Hepatocyte (in vitro differentiated cells): ENCODE measurements at regions not wholly inside any gene's neighbourhood (a gene's known extent, or its start where the extent isn't known, plus 50 kb on each side); places are given as distances from the start of the nearest gene placed in this dataset.

Experiments
- DNase-seq: peaks from one replicate; pipeline ENCODE4 v3.0.0-alpha.2; 2016; ENCODE audit warnings: low spot score
- H2AFZ ChIP-seq: fragments of 200-600 bp; sonication (generic); 2 replicates; pipeline ENCODE4 v1.6.0; 2016; ENCODE audit warnings: antibody characterized with exemption, mild to moderate bottlenecking
- H3K27ac ChIP-seq: fragments of 200-600 bp; sonication (generic); 2 replicates; pipeline ENCODE4 v1.5.1; 2016; ENCODE audit warnings: mild to moderate bottlenecking
- H3K27me3 ChIP-seq: fragments of 200-600 bp; sonication (generic); 2 replicates; pipeline ENCODE4 v1.6.1; 2016
- H3K36me3 ChIP-seq: fragments of 200-600 bp; sonication (generic); replicated peaks from 2 replicates; pipeline ENCODE4 v1.5.1; 2016; ENCODE audit warnings: low read depth; ENCODE audit not compliant: insufficient read depth
- H3K4me1 ChIP-seq: fragments of 200-600 bp; sonication (generic); 2 replicates; pipeline ENCODE4 v1.5.1; 2016; ENCODE audit warnings: mild to moderate bottlenecking, moderate library complexity; ENCODE audit not compliant: insufficient read depth
- H3K4me2 ChIP-seq: fragments of 200-600 bp; sonication (generic); 2 replicates; pipeline ENCODE4 v1.6.0; 2016
- H3K4me3 ChIP-seq: fragments of 200-600 bp; sonication (generic); 2 replicates; pipeline ENCODE4 v1.5.1; 2016; ENCODE audit warnings: mild to moderate bottlenecking
- H3K79me2 ChIP-seq: fragments of 200-600 bp; sonication (generic); 2 replicates; pipeline ENCODE4 v1.6.0; 2017; ENCODE audit warnings: mild to moderate bottlenecking
- H3K9me2 ChIP-seq: fragments of 200-600 bp; sonication (generic); replicated peaks from 2 replicates; pipeline ENCODE4 v1.6.0; 2017; ENCODE audit warnings: mild to moderate bottlenecking; ENCODE audit not compliant: insufficient read depth
- H3K9me3 ChIP-seq: fragments of 200-600 bp; sonication (generic); 2 replicates; pipeline ENCODE4 v1.5.1; 2016; ENCODE audit warnings: low read depth, mild to moderate bottlenecking
- H4K20me1 ChIP-seq: fragments of 200-600 bp; sonication (generic); 2 replicates; pipeline ENCODE4 v1.6.0; 2016; ENCODE audit warnings: mild to moderate bottlenecking; ENCODE audit not compliant: insufficient read depth, poor library complexity, severe bottlenecking
- CTCF ChIP-seq: fragments of 200-600 bp; sonication (generic); IDR thresholded peaks from 2 replicates; pipeline ENCODE4 v1.5.1; 2016; ENCODE audit warnings: antibody characterized with exemption, mild to moderate bottlenecking; ENCODE audit not compliant: poor library complexity
- EZH2 ChIP-seq: fragments of 200-600 bp; sonication (generic); IDR thresholded peaks from 2 replicates; pipeline ENCODE4 v1.6.1; 2016; ENCODE audit warnings: antibody characterized with exemption, mild to moderate bottlenecking, borderline replicate concordance
- EZH2phosphoT487 ChIP-seq: fragments of 200-600 bp; sonication (generic); IDR thresholded peaks from one replicate; pipeline ENCODE4 v1.6.1; 2018; ENCODE audit warnings: antibody characterized with exemption, mild to moderate bottlenecking, low read depth, moderate library complexity; ENCODE audit not compliant: unreplicated experiment, severe bottlenecking
- WGBS: methylation state at CpG from one replicate; pipeline ENCODE4 v1.1.6; 2016; ENCODE audit warnings: low lambda C conversion rate; ENCODE audit errors: missing lambda C conversion rate; 5-methylcytosine and 5-hydroxymethylcytosine counted together

- H3K36me3 ChIP-seq = no peaks in the 10 kb centered on the region
- H3K9me2 ChIP-seq = no peaks in the 10 kb centered on the region
- no peak for TF ChIP-seq EZH2phosphoT487
- no peak for TF ChIP-seq CTCF
- TF ChIP-seq EZH2 = no peak
- no peak for DNase-seq
- no peak overlapping the region for H3K4me2 ChIP-seq
- WGBS = 90% methylated on average over 10 of the region's 10 CpGs
- no peak overlapping the region for H2AFZ ChIP-seq
- no peak overlapping the region for H3K27ac ChIP-seq
- H4K20me1 ChIP-seq = no peaks in the 10 kb centered on the region
- H3K4me1 ChIP-seq = no peaks in the 10 kb centered on the region
- no peaks in the 10 kb centered on the region for H3K79me2 ChIP-seq
- H3K9me3 ChIP-seq = no peaks in the 10 kb centered on the region
- H3K4me3 ChIP-seq = no peak overlapping the region
- no peaks in the 10 kb centered on the region for H3K27me3 ChIP-seq
Observed at GRCh38 chr16:47949276-47949675, 206.5 kb downstream of the ABCC12 start.

DNA sequence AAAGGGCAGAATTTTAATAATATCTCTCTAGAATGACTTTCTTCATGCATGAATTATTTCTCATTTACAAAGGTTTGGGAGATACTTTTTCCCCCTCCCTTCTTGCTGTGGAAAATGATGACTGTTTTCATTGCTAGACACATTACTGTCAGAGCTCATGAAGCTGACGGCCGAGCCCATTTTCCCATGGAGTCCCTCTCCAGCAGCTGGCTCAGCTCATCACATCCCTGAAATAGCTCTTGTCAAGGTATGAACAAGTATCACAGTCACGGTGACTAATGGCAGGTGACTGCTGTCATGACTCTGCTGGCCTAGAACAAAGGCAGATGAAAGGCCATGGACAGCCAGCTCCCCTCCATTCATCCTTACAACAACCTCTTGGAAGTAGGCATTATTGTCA lies 208.1 kb downstream of the ABCC12 start:
- H3K4me3 ChIP-seq = no peak overlapping the region
- no peaks in the 10 kb centered on the region for H3K9me3 ChIP-seq
- no peak overlapping the region for H2AFZ ChIP-seq
- H3K9me2 ChIP-seq = no peaks in the 10 kb centered on the region
- H3K36me3 ChIP-seq = no peaks in the 10 kb centered on the region
- TF ChIP-seq EZH2 = no peak
- TF ChIP-seq CTCF = no peak
- no peak for TF ChIP-seq EZH2phosphoT487
- H3K27ac ChIP-seq = no peak overlapping the region
- no peaks in the 10 kb centered on the region for H3K4me1 ChIP-seq
- no peaks in the 10 kb centered on the region for H4K20me1 ChIP-seq
- H3K27me3 ChIP-seq = no peaks in the 10 kb centered on the region
- no peaks in the 10 kb centered on the region for H3K79me2 ChIP-seq
- no peak for DNase-seq
- no peak overlapping the region for H3K4me2 ChIP-seq
- WGBS = 79% methylated on average over 3 of the region's 3 CpGs

DNA sequence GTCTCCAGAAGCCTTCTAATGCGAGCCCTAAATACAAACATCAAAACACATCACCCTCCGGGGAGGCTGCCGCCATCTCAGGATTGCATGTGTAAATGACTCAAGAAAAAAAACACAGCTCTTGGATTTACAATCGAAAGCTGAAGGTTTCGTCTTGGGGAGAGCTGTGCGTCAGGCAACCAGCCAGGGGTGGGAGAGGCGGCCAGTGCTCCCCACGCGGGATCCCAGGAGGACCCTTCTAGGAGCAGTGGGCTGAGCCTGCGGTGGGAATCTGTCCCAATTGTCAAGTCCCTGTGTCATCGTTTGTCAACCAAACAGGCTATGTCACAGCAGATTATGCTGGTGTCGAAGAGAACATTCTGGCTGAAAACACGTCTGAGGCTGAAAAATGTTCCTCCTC lies 209.7 kb downstream of the ABCC12 start:
- no peaks in the 10 kb centered on the region for H3K4me1 ChIP-seq
- H3K9me2 ChIP-seq = no peaks in the 10 kb centered on the region
- H2AFZ ChIP-seq = no peak overlapping the region
- whole genome bisulfite sequencing = 77% methylated on average over 13 of the region's 13 CpGs
- H3K36me3 ChIP-seq = no peaks in the 10 kb centered on the region
- H3K27ac ChIP-seq = no peak overlapping the region
- no peak for DNase-seq
- no peak for TF ChIP-seq EZH2
- no peak for TF ChIP-seq EZH2phosphoT487
- no peak for TF ChIP-seq CTCF
- H4K20me1 ChIP-seq = no peaks in the 10 kb centered on the region
- no peak overlapping the region for H3K4me2 ChIP-seq
- H3K4me3 ChIP-seq = no peak overlapping the region
- H3K27me3 ChIP-seq = no peaks in the 10 kb centered on the region
- H3K79me2 ChIP-seq = no peaks in the 10 kb centered on the region
- H3K9me3 ChIP-seq = no peaks in the 10 kb centered on the region

- 85% methylated on average over 10 of the region's 10 CpGs for WGBS
- Histone ChIP-seq H3K36me3 (no peaks in the 10 kb centered on the region), H3K4me3 (no peak overlapping the region), H2AFZ (no peak overlapping the region), H3K4me1 (no peaks in the 10 kb centered on the region), H3K27ac (no peak overlapping the region), H3K79me2 (no peaks in the 10 kb centered on the region), H3K4me2 (no peak overlapping the region), H4K20me1 (no peaks in the 10 kb centered on the region), H3K9me3 (no peaks in the 10 kb centered on the region), H3K9me2 (no peaks in the 10 kb centered on the region), H3K27me3 (no peaks in the 10 kb centered on the region)
- DNase-seq = no peak
- no peak for TF ChIP-seq EZH2
- no peak for TF ChIP-seq CTCF
- TF ChIP-seq EZH2phosphoT487 = no peak
Observed at GRCh38 chr16:47944589-47944988, 211.2 kb downstream of the ABCC12 start.
